Testis (tissue), 2 donors: ENCODE measurements at regions not wholly inside any gene's neighbourhood (a gene's known extent, or its start where the extent isn't known, plus 50 kb on each side); places are given as distances from the start of the nearest gene placed in this dataset.

ENCODE experiments used
- CTCF ChIP-seq, 3 experiments: fragments of 450-650 bp in 2 of 3; fragments of 200-600 bp in 1 of 3; sonication (generic) in 1 of 3; IDR thresholded peaks; one replicate each; pipeline ENCODE4 v1.5.1; 2016 to 2019; ENCODE audit warnings: antibody characterized with exemption in 3 of 3, mild to moderate bottlenecking in 2 of 3, moderate library complexity in 1 of 3
- POLR2A ChIP-seq: fragments of 450-650 bp; IDR thresholded peaks from one replicate; pipeline ENCODE4 v1.6.1; 2017; ENCODE audit warnings: antibody characterized with exemption, mild to moderate bottlenecking, moderate library complexity

GRCh38 chr1:220441211-220441610 lies 86.7 kb upstream of the MARK1 start:
- TF ChIP-seq CTCF (IDR thresholded peaks at IDR 0.05) (no peak), POLR2A (no peak)
